ENCODE measurements at regions not wholly inside any gene's neighbourhood (a gene's known extent, or its start where the extent isn't known, plus 50 kb on each side); places are given as distances from the start of the nearest gene placed in this dataset.

DNA sequence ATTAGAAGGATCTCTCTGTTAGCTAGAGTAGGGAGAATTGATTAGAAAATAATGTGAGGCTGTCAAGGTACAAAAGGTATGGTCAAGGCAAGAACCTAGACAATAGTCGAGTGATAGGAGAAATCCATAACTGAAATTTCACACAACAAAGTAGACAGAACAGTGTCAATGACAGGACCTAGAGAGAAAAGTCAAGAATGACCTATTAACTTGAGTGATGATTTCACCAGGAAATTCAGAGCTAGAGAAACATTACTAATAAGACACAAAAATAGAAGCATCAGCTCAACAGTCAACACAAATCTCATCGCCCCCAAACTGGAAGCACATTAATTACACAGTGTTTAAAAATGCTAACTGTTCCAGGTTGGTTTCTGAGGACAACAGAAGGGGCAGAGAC, 532.4 kb downstream of the CDH10 start:
- FAIRE-seq = no peak
- POLR2A ChIA-PET = interaction anchor here (0.6 kb wide), 1 partner anchor 19 kb away, joined by 4 read pairs; no protein-coding TSS in a partner anchor
- intact Hi-C loops (cut with micrococcal nuclease) = no loop called here

DNA sequence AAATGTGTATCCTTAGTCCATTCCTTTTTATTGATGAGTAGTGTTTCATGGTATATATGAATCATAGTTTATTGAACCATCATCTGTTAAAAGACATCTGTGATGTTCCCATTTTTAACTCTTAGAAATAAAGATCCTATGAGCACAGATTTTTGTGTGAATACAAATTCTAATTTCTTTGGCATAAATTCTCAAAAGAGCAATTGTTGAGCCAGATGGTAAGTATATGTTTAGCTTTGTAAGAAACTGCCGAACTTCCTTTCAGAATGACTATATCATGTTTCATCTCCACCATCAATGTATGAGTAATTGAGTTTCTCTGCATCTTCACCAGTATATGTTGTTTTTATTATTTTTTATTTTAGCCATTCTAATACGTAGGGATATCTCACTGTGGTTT, 526.4 kb downstream of the CDH10 start:
- 0% methylated on average over 2 of the region's 2 CpGs for WGBS (ENCODE audit: insufficient coverage, low coverage, missing lambda C conversion rate)
- no peak for FAIRE-seq
- no TSS peak for BruUV-seq (replicated peaks)

More for the DNA sequence above, 532.4 kb downstream of the CDH10 start:
- Histone ChIP-seq H3K79me2 (ENCODE audit: control insufficient read depth, insufficient read depth, low read length) (no peaks in the 10 kb centered on the region), H3K4me3 (no peak overlapping the region), H3K4me2 (ENCODE audit: insufficient read depth, low read length) (no peak overlapping the region), H3K9me1 (ENCODE audit: control insufficient read depth, insufficient read depth, low read length) (no peaks in the 10 kb centered on the region), H3K9me3 (replicated peaks; ENCODE audit: control insufficient read depth, insufficient read depth, low read depth, low read length) (no peaks in the 10 kb centered on the region), H2AFZ (ENCODE audit: low read depth, low read length) (no peak overlapping the region), H3K27me3 (ENCODE audit: control insufficient read depth in 2 of 2, insufficient read depth in 2 of 2, low read length in 2 of 2) (no peaks in the 10 kb centered on the region), H3K36me3 (ENCODE audit: control insufficient read depth, insufficient read depth, low read length) (no peaks in the 10 kb centered on the region), H3K4me1 (replicated peaks in 1 of 2; ENCODE audit: control insufficient read depth in 2 of 2, insufficient read depth in 2 of 2, low read length in 2 of 2) (no peaks in the 10 kb centered on the region), H3K27ac (ENCODE audit: extremely low read depth, low read depth, low read length) (no peak overlapping the region), H3K9ac (ENCODE audit: insufficient read depth in 1 of 2, low read depth in 2 of 2, low read length in 2 of 2) (no peak overlapping the region), H4K20me1 (replicated peaks; ENCODE audit: control insufficient read depth, insufficient read depth, low read length) (no peaks in the 10 kb centered on the region)
- CTCF ChIA-PET (ENCODE audit: low intra/inter-chr PET ratio) = no interaction called here
- BruUV-seq (replicated peaks) = no TSS peak
- DNase-seq (ENCODE audit: extremely low read depth in 1 of 4, low spot score in 3 of 4) = no peak
- no peak for TF ChIP-seq CBFA2T2 (conservative IDR thresholded peaks at IDR 0.05)
- TF ChIP-seq RBM34 (IDR thresholded peaks at IDR 0.05; ENCODE audit: borderline replicate concordance, insufficient read depth, low read length) = no peak
- TF ChIP-seq ZNF41 (CRISPR knock-in tag; conservative IDR thresholded peaks at IDR 0.05) = no peak
- ATAC-seq = no peak
- WGBS (ENCODE audit: insufficient coverage, low coverage, missing lambda C conversion rate) = 0% methylated on average over 2 of the region's 2 CpGs
- in situ Hi-C loops (cut with MboI) = no loop called here

More for the DNA sequence above, 526.4 kb downstream of the CDH10 start:
- TF ChIP-seq CEBPG (CRISPR knock-in tag; IDR thresholded peaks at IDR 0.05) (no peak), CEBPG (tag; conservative IDR thresholded peaks at IDR 0.05 in 1 of 2, IDR thresholded peaks at IDR 0.05 in 1 of 2) (no peak), IFI16 (CRISPR knock-in tag; IDR thresholded peaks at IDR 0.05) (no peak), NCOA6 (IDR thresholded peaks at IDR 0.05) (no peak), CHCHD3 (CRISPR knock-in tag; IDR thresholded peaks at IDR 0.05) (no peak), FIP1L1 (IDR thresholded peaks at IDR 0.05; ENCODE audit: low read depth, low read length, poor library complexity, severe bottlenecking) (no peak), DIDO1 (tag; IDR thresholded peaks at IDR 0.05; ENCODE audit: low read depth) (no peak)
- H3K36me3 ChIP-seq (ENCODE audit: control insufficient read depth, insufficient read depth, low read length) = no peaks in the 10 kb centered on the region
- ChIA-PET POLR2A (no interaction called here), CTCF (ENCODE audit: low intra/inter-chr PET ratio) (no interaction called here)
- in situ Hi-C loops (cut with MboI) = no loop called here
- no peaks in the 10 kb centered on the region for H3K4me1 ChIP-seq (replicated peaks in 1 of 2; ENCODE audit: control insufficient read depth in 2 of 2, insufficient read depth in 2 of 2, low read length in 2 of 2)
- H4K20me1 ChIP-seq (replicated peaks; ENCODE audit: control insufficient read depth, insufficient read depth, low read length) = no peaks in the 10 kb centered on the region
- H3K4me2 ChIP-seq (ENCODE audit: insufficient read depth, low read length) = no peak overlapping the region
- H2AFZ ChIP-seq (ENCODE audit: low read depth, low read length) = no peak overlapping the region
- H3K4me3 ChIP-seq = no peak overlapping the region
- intact Hi-C loops (cut with micrococcal nuclease) = no loop called here
- no peak overlapping the region for H3K9ac ChIP-seq (ENCODE audit: insufficient read depth in 1 of 2, low read depth in 2 of 2, low read length in 2 of 2)
- no peak overlapping the region for H3K27ac ChIP-seq (ENCODE audit: extremely low read depth, low read depth, low read length)
- DNase-seq (ENCODE audit: extremely low read depth in 1 of 4, low spot score in 3 of 4) (no peak), ATAC-seq (no peak)
- H3K27me3 ChIP-seq (ENCODE audit: control insufficient read depth in 2 of 2, insufficient read depth in 2 of 2, low read length in 2 of 2) = no peaks in the 10 kb centered on the region
- no peaks in the 10 kb centered on the region for H3K79me2 ChIP-seq (ENCODE audit: control insufficient read depth, insufficient read depth, low read length)
- H3K9me3 ChIP-seq (replicated peaks; ENCODE audit: control insufficient read depth, insufficient read depth, low read depth, low read length) = no peaks in the 10 kb centered on the region; the same call in 1 of the 2 replicates
- no peaks in the 10 kb centered on the region for H3K9me1 ChIP-seq (ENCODE audit: control insufficient read depth, insufficient read depth, low read length)
